ENCODE measurements at regions not wholly inside any gene's neighbourhood (a gene's known extent, or its start where the extent isn't known, plus 50 kb on each side); places are given as distances from the start of the nearest gene placed in this dataset.

GRCh38 chr10:124165827-124166226 lies 72.4 kb upstream of the CHST15 start:
- TF ChIP-seq, protein P1, sequence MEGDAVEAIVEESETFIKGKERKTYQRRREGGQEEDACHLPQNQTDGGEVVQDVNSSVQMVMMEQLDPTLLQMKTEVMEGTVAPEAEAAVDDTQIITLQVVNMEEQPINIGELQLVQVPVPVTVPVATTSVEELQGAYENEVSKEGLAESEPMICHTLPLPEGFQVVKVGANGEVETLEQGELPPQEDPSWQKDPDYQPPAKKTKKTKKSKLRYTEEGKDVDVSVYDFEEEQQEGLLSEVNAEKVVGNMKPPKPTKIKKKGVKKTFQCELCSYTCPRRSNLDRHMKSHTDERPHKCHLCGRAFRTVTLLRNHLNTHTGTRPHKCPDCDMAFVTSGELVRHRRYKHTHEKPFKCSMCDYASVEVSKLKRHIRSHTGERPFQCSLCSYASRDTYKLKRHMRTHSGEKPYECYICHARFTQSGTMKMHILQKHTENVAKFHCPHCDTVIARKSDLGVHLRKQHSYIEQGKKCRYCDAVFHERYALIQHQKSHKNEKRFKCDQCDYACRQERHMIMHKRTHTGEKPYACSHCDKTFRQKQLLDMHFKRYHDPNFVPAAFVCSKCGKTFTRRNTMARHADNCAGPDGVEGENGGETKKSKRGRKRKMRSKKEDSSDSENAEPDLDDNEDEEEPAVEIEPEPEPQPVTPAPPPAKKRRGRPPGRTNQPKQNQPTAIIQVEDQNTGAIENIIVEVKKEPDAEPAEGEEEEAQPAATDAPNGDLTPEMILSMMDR (IDR thresholded peaks at IDR 0.05): no peak

DNA sequence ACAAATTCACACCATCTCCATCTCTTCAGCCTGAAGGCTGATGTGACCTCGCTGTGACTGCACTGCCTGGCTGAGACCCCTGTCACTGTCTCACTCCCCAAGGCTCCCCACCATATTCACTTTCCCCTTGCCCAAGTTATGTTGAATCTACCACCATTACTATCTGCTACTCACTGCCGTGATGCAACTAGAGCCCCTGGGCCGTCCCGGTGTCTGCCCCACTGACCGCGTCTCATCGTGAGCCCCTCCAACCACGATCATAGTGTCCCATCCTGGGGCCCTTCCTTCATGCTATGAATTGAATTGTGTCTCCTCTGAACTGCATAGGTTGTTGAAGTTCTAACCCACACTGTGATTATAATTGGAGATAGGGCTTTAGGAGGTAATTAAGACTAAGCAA lies 71.9 kb upstream of the CHST15 start:
- no peak for DNase-seq (ENCODE audit: low spot score)
- TF ChIP-seq, protein P1 (IDR thresholded peaks at IDR 0.05): no peak
- no peak overlapping the region for H3K27ac ChIP-seq
- no peak overlapping the region for H3K4me3 ChIP-seq

More at GRCh38 chr10:124165827-124166226, 72.4 kb upstream of the CHST15 start:
- no peak for DNase-seq (ENCODE audit: low spot score)
- Histone ChIP-seq H3K4me3 (no peak overlapping the region), H3K27ac (no peak overlapping the region)

DNA sequence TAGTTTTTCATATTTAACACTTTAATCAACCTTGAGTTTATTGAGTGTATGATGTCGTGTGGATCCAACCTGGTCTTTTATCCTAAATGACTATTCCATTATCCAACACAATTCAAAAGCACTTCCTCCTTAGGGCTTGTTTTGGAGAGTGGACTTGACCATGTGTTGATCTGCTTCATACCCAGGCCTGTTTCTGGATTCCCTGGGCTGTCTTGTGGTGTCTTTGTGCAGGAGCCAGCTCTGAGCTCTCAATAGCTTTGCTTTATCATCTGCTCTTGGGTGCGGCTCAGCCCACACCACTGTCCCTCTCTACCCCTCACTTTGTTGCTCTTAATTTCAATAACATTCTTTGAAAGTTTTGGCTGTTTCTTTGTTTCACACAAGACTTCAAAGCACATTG lies 70.9 kb upstream of the CHST15 start:
- no peak overlapping the region for H3K4me3 ChIP-seq
- no peak overlapping the region for H3K27ac ChIP-seq
- TF ChIP-seq, protein P1 (IDR thresholded peaks at IDR 0.05): no peak
- no peak for DNase-seq (ENCODE audit: low spot score)

DNA sequence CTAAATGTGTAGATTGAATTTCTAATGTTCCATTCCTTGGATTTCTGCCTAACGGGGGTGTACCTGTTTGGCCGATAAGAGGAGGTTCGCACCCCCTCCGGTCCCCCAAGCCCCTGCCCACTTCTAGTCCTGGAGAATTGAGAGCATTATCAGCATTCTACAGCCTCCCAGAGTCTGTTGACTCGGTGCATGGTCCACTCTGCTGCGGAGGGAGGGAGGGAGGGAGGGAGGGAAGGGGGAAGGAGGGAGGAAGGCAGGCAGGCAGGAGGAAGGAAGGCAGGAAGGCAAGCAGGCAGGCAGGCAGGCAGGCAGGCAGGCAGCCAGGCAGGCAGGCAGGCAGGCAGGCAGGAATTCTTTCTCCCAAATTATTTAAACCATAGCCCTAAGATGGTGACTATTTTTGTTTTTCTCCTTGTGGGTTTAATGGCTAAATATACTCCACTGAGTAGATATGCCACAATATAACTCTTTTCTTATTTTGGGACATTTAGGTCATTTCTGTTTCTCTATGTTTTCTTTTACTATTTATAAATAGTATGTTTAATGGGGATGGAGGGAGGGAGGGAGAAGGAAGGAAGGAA lies 69.5 kb upstream of the CHST15 start:
- TF ChIP-seq, protein P1 (IDR thresholded peaks at IDR 0.05): no peak
- peak overlapping the region in 1 of 2 donors; percentile 74 for H3K27ac ChIP-seq
- DNase-seq (ENCODE audit: low spot score): no peak
- no peak overlapping the region for H3K4me3 ChIP-seq

GRCh38 chr10:124162136-124162535 lies 68.7 kb upstream of the CHST15 start:
- TF ChIP-seq, protein P1 (IDR thresholded peaks at IDR 0.05): no peak
- H3K27ac ChIP-seq: peak overlapping the region in 1 of 2 donors; percentile 74
- DNase-seq (ENCODE audit: low spot score): no peak

GRCh38 chr10:124161601-124162000 lies 68.2 kb upstream of the CHST15 start:
- Histone ChIP-seq H3K4me3 (no peak overlapping the region), H3K27ac (peak overlapping the region in 1 of 2 donors; percentile 74)
- DNase-seq (ENCODE audit: low spot score): no peak
- TF ChIP-seq, protein P1 (IDR thresholded peaks at IDR 0.05): no peak

More at GRCh38 chr10:124162136-124162535, 68.7 kb upstream of the CHST15 start:
- no peak overlapping the region for H3K4me3 ChIP-seq

DNA sequence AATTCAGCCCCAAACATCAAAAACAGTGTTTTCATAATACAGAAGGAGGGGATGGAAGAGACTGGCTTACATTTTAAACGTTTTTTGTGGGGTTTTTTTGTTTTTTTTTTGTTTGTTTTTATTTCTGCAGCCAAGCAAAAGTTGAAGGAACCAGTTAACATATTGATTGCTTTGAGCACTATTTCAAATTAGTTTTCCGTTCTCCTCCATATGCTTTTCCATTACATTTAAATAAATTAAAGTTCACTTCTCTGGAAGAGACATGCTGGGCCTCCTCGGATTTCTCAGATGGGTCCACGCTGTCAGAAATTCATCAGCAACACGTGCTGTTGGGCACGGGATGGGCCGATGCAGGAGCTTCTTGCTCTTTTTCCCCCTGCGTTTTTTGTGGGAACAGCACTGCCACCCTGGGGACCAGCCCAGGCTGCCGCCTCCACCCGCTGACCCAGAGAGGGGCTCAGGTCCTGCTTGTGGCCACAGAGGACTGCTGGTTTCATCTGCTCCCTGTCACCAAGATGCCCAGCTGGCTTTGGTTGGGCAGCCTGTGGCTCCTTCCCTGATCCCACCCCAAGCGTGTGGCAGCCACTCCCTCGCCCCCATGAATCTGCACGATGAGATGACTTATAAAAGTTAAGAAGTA lies 67.7 kb upstream of the CHST15 start:
- no peak for DNase-seq (ENCODE audit: low spot score)
- Histone ChIP-seq H3K4me3 (no peak overlapping the region), H3K27ac (no peak overlapping the region)
- TF ChIP-seq, protein P1 (IDR thresholded peaks at IDR 0.05): no peak

Measured in coronary artery (tissue), 2 donors.